HG02571 (cell line): ENCODE measurements at regions not wholly inside any gene's neighbourhood (a gene's known extent, or its start where the extent isn't known, plus 50 kb on each side); places are given as distances from the start of the nearest gene placed in this dataset.
"Not testable (repeated sequence)": the region's sequence is repeated elsewhere in the genome, so short reads cannot be mapped to it uniquely, and the experiment has no call there.

Experiments used
- ATAC-seq: cut with Tn5 transposase; IDR thresholded peaks from one replicate; pipeline ENCODE4 v1.9.1; 2021; ENCODE audit warnings: mild to moderate bottlenecking, moderate library complexity; ENCODE audit not compliant: unreplicated experiment

GRCh38 chrX:7542587-7543380 lies 300.2 kb upstream of the VCX start:
- no peak for ATAC-seq

GRCh38 chrX:7522860-7523259 lies 320.1 kb upstream of the VCX start:
- no peak for ATAC-seq

GRCh38 chrX:7515681-7516413 lies 327.1 kb upstream of the VCX start:
- ATAC-seq: no peak

- ATAC-seq: no peak
These were observed 327.9 kb upstream of the VCX start for GRCh38 chrX:7514871-7515599.

- no peak for ATAC-seq
These were observed 330.1 kb upstream of the VCX start for GRCh38 chrX:7512845-7513244.

GRCh38 chrX:7503251-7503650 lies 339.7 kb upstream of the VCX start:
- no peak for ATAC-seq

GRCh38 chrX:7500386-7500785 lies 342.6 kb upstream of the VCX start:
- no peak for ATAC-seq

GRCh38 chrX:7486505-7486904 lies 338.6 kb upstream of the PUDP start:
- no peak for ATAC-seq

- ATAC-seq: no peak
These were observed 337.1 kb upstream of the PUDP start for GRCh38 chrX:7485061-7485460.

- no peak for ATAC-seq
These were observed 332.8 kb upstream of the PUDP start for GRCh38 chrX:7480721-7481120.

GRCh38 chrX:7462110-7462509 lies 314.2 kb upstream of the PUDP start:
- no peak for ATAC-seq

GRCh38 chrX:7461051-7461450 lies 313.1 kb upstream of the PUDP start:
- not testable (repeated sequence) for ATAC-seq

- ATAC-seq: no peak
These were observed 300.0 kb upstream of the PUDP start for GRCh38 chrX:7447801-7448499.

GRCh38 chrX:7446815-7447214 lies 298.9 kb upstream of the PUDP start:
- ATAC-seq: no peak

- peak; percentile 85 for ATAC-seq
These were observed 297.0 kb upstream of the PUDP start for GRCh38 chrX:7444967-7445366.

GRCh38 chrX:7441586-7441985 lies 293.6 kb upstream of the PUDP start:
- ATAC-seq: no peak

GRCh38 chrX:7435822-7436221 lies 287.9 kb upstream of the PUDP start:
- ATAC-seq: no peak

- no peak for ATAC-seq
These were observed 284.9 kb upstream of the PUDP start for GRCh38 chrX:7432901-7433300.

GRCh38 chrX:7420717-7421116 lies 272.8 kb upstream of the PUDP start:
- no peak for ATAC-seq

GRCh38 chrX:7414753-7415152 lies 266.8 kb upstream of the PUDP start:
- no peak for ATAC-seq

- no peak for ATAC-seq
These were observed 264.9 kb upstream of the PUDP start for GRCh38 chrX:7412840-7413239.
